Vagina (tissue), 2 donors: ENCODE measurements at regions not wholly inside any gene's neighbourhood (a gene's known extent, or its start where the extent isn't known, plus 50 kb on each side); places are given as distances from the start of the nearest gene placed in this dataset.

Source experiments
- CTCF ChIP-seq, 3 experiments: fragments of 450-650 bp in 2 of 3; fragments of 200-600 bp in 1 of 3; sonication (generic) in 1 of 3; IDR thresholded peaks; one replicate each; pipeline ENCODE4 v1.5.1; 2017 to 2019; ENCODE audit warnings: antibody characterized with exemption in 3 of 3, mild to moderate bottlenecking in 2 of 3, moderate library complexity in 2 of 3
- POLR2A ChIP-seq, 2 donors: fragments of 450-650 bp; IDR thresholded peaks; one replicate each; pipeline ENCODE4 v1.6.1; 2017; ENCODE audit warnings: antibody characterized with exemption in 2 of 2, mild to moderate bottlenecking in 2 of 2, moderate library complexity in 2 of 2
- POLR2AphosphoS5 ChIP-seq, 2 donors: sonication (generic); formaldehyde crosslinking; IDR thresholded peaks; one replicate each; pipeline ENCODE4 v1.9.0; 2017; ENCODE audit warnings: antibody characterized with exemption in 2 of 2, mild to moderate bottlenecking in 2 of 2, low read depth in 1 of 2; ENCODE audit not compliant: insufficient read depth in 1 of 2

GRCh38 chr17:54368906-54369305 is 531.7 kb upstream of the TOM1L1 start:
- TF ChIP-seq CTCF (IDR thresholded peaks at IDR 0.05) = no peak
- no peak for TF ChIP-seq POLR2A (IDR thresholded peaks at IDR 0.05)
- no peak for TF ChIP-seq POLR2AphosphoS5 (IDR thresholded peaks at IDR 0.05; ENCODE audit: insufficient read depth in 1 of 2, low read depth in 1 of 2)
